GM23248 (cell line): ENCODE measurements at regions not wholly inside any gene's neighbourhood (a gene's known extent, or its start where the extent isn't known, plus 50 kb on each side); places are given as distances from the start of the nearest gene placed in this dataset.

Experiments used
- EZH2 ChIP-seq: fragments of 200-600 bp; sonication (generic); IDR thresholded peaks from 2 replicates; pipeline ENCODE4 v1.6.1; 2018; ENCODE audit warnings: antibody characterized with exemption, mild to moderate bottlenecking; ENCODE audit not compliant: insufficient read depth, poor library complexity, severe bottlenecking
- EZH2phosphoT487 ChIP-seq: fragments of 200-600 bp; sonication (generic); IDR thresholded peaks from 2 replicates; pipeline ENCODE4 v1.6.1; 2018; ENCODE audit warnings: antibody characterized with exemption, moderate library complexity, mild to moderate bottlenecking, low read depth; ENCODE audit not compliant: insufficient read depth

GRCh38 chr2:41890341-41890740 is 157.5 kb upstream of the PKDCC start:
- TF ChIP-seq EZH2: no peak
- TF ChIP-seq EZH2phosphoT487: no peak
